ENCODE measurements at regions not wholly inside any gene's neighbourhood (a gene's known extent, or its start where the extent isn't known, plus 50 kb on each side); places are given as distances from the start of the nearest gene placed in this dataset.

DNA sequence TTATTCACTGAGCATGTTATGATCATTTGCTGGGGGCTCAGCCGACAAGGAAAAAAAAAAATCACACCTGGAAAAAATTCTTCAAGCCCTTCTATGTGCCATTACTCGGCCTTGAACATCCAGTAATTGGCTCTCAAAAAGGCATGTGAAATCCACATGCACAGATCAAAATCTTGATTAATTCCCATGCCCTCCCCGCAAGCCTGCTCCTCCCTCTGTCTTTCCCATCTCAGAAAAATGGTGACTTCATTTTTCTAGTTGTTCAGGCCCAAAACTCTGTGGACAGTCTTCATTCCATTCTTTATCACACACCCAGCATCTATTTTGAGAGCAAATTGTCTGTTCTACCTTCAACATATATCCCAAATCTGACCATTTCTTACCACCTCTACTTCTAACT, 91.2 kb upstream of the FRMD4A start:
- TF ChIP-seq RARB (CRISPR knock-in tag; IDR thresholded peaks at IDR 0.05) (no peak), ZNF70 (CRISPR knock-in tag; IDR thresholded peaks at IDR 0.05) (no peak), ZNF565 (CRISPR knock-in tag; conservative IDR thresholded peaks at IDR 0.05; ENCODE audit: low read depth) (no peak), ISL1 (CRISPR knock-in tag; IDR thresholded peaks at IDR 0.05) (no peak)
- TF ChIP-seq, protein P1, sequence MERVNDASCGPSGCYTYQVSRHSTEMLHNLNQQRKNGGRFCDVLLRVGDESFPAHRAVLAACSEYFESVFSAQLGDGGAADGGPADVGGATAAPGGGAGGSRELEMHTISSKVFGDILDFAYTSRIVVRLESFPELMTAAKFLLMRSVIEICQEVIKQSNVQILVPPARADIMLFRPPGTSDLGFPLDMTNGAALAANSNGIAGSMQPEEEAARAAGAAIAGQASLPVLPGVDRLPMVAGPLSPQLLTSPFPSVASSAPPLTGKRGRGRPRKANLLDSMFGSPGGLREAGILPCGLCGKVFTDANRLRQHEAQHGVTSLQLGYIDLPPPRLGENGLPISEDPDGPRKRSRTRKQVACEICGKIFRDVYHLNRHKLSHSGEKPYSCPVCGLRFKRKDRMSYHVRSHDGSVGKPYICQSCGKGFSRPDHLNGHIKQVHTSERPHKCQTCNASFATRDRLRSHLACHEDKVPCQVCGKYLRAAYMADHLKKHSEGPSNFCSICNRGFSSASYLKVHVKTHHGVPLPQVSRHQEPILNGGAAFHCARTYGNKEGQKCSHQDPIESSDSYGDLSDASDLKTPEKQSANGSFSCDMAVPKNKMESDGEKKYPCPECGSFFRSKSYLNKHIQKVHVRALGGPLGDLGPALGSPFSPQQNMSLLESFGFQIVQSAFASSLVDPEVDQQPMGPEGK (CRISPR knock-in tag; IDR thresholded peaks at IDR 0.05; ENCODE audit: borderline replicate concordance): no peak

All from SK-N-SH treated with all-trans-retinoic acid at 6 μM for 48 hours (cell line).